ENCODE measurements at regions not wholly inside any gene's neighbourhood (a gene's known extent, or its start where the extent isn't known, plus 50 kb on each side); places are given as distances from the start of the nearest gene placed in this dataset.

GRCh38 chr4:17283251-17283650 lies 228.6 kb downstream of the QDPR start:
- H3K9ac ChIP-seq, result no peak overlapping the region
- no peaks in the 10 kb centered on the region for H3K9me3 ChIP-seq (ENCODE audit: control insufficient read depth, low read length)
- TF ChIP-seq CTCF (IDR thresholded peaks at IDR 0.05), result no peak
- no peak overlapping the region for H3K4me2 ChIP-seq (ENCODE audit: low read length)
- H3K4me3 ChIP-seq (ENCODE audit: low read depth, low read length), result no peak overlapping the region
- no peaks in the 10 kb centered on the region for H3K79me2 ChIP-seq
- H3K27ac ChIP-seq, result no peak overlapping the region
- H3K36me3 ChIP-seq (ENCODE audit: control insufficient read depth, insufficient read depth, low read length), result no peaks in the 10 kb centered on the region
- H3K4me1 ChIP-seq, result no peaks in the 10 kb centered on the region
- no peaks in the 10 kb centered on the region for H3K27me3 ChIP-seq (ENCODE audit: control insufficient read depth, insufficient read depth, low read length)
- H2AFZ ChIP-seq, result no peak overlapping the region

- Histone ChIP-seq H3K4me2 (ENCODE audit: low read length) (no peak overlapping the region), H3K9ac (no peak overlapping the region), H3K79me2 (no peaks in the 10 kb centered on the region), H3K27ac (no peak overlapping the region), H2AFZ (no peak overlapping the region), H3K36me3 (ENCODE audit: control insufficient read depth, insufficient read depth, low read length) (no peaks in the 10 kb centered on the region), H3K4me1 (no peaks in the 10 kb centered on the region), H3K9me3 (ENCODE audit: control insufficient read depth, low read length) (no peaks in the 10 kb centered on the region), H3K27me3 (ENCODE audit: control insufficient read depth, insufficient read depth, low read length) (no peaks in the 10 kb centered on the region), H3K4me3 (ENCODE audit: low read depth, low read length) (no peak overlapping the region)
- TF ChIP-seq CTCF (IDR thresholded peaks at IDR 0.05), result no peak
These were observed 231.4 kb downstream of the QDPR start for GRCh38 chr4:17280261-17281018.

GRCh38 chr4:17276776-17277175 lies 235.1 kb downstream of the QDPR start:
- no peaks in the 10 kb centered on the region for H3K36me3 ChIP-seq (ENCODE audit: control insufficient read depth, insufficient read depth, low read length)
- no peak overlapping the region for H3K9ac ChIP-seq
- no peak for TF ChIP-seq CTCF (IDR thresholded peaks at IDR 0.05)
- H3K4me2 ChIP-seq (ENCODE audit: low read length), result no peak overlapping the region
- no peaks in the 10 kb centered on the region for H3K4me1 ChIP-seq
- no peaks in the 10 kb centered on the region for H3K79me2 ChIP-seq
- no peaks in the 10 kb centered on the region for H3K9me3 ChIP-seq (ENCODE audit: control insufficient read depth, low read length)
- H3K27me3 ChIP-seq (ENCODE audit: control insufficient read depth, insufficient read depth, low read length), result no peaks in the 10 kb centered on the region
- H2AFZ ChIP-seq, result peak overlapping the region; percentile 19
- H3K27ac ChIP-seq, result no peak overlapping the region
- H3K4me3 ChIP-seq (ENCODE audit: low read depth, low read length), result no peak overlapping the region

- H2AFZ ChIP-seq, result no peak overlapping the region
- H3K4me2 ChIP-seq (ENCODE audit: low read length), result no peak overlapping the region
- H3K4me3 ChIP-seq (ENCODE audit: low read depth, low read length), result no peak overlapping the region
- TF ChIP-seq CTCF (IDR thresholded peaks at IDR 0.05), result no peak
- H3K27me3 ChIP-seq (ENCODE audit: control insufficient read depth, insufficient read depth, low read length), result no peaks in the 10 kb centered on the region
- H3K79me2 ChIP-seq, result no peaks in the 10 kb centered on the region
- H3K4me1 ChIP-seq, result no peaks in the 10 kb centered on the region
- H3K9ac ChIP-seq, result no peak overlapping the region
- no peak overlapping the region for H3K27ac ChIP-seq
- no peaks in the 10 kb centered on the region for H3K9me3 ChIP-seq (ENCODE audit: control insufficient read depth, low read length)
- no peaks in the 10 kb centered on the region for H3K36me3 ChIP-seq (ENCODE audit: control insufficient read depth, insufficient read depth, low read length)
These were observed 236.1 kb downstream of the QDPR start for GRCh38 chr4:17275836-17276235.

- Histone ChIP-seq H2AFZ (no peak overlapping the region), H3K79me2 (no peaks in the 10 kb centered on the region), H3K4me3 (ENCODE audit: low read depth, low read length) (no peak overlapping the region), H3K4me2 (ENCODE audit: low read length) (no peak overlapping the region), H3K9me3 (ENCODE audit: control insufficient read depth, low read length) (no peaks in the 10 kb centered on the region), H3K36me3 (ENCODE audit: control insufficient read depth, insufficient read depth, low read length) (no peaks in the 10 kb centered on the region), H3K4me1 (no peaks in the 10 kb centered on the region), H3K27me3 (ENCODE audit: control insufficient read depth, insufficient read depth, low read length) (no peaks in the 10 kb centered on the region), H3K27ac (no peak overlapping the region), H3K9ac (no peak overlapping the region)
- no peak for TF ChIP-seq CTCF (IDR thresholded peaks at IDR 0.05)
These were observed 238.8 kb downstream of the QDPR start for GRCh38 chr4:17273047-17273446.
